ENCODE measurements at regions not wholly inside any gene's neighbourhood (a gene's known extent, or its start where the extent isn't known, plus 50 kb on each side); places are given as distances from the start of the nearest gene placed in this dataset.

- TF ChIP-seq POLR2A (IDR thresholded peaks at IDR 0.05): no peak
- no peak for TF ChIP-seq CTCF (IDR thresholded peaks at IDR 0.05)
Observed at GRCh38 chr1:232752365-232752764, 52.9 kb upstream of the MAP10 start.

Data from testis (tissue), 2 donors.